Peyer's patch (tissue), 4 donors: ENCODE measurements at regions not wholly inside any gene's neighbourhood (a gene's known extent, or its start where the extent isn't known, plus 50 kb on each side); places are given as distances from the start of the nearest gene placed in this dataset.

ENCODE experiments used
- CTCF ChIP-seq, 6 experiments: fragments of 450-650 bp in 4 of 6; fragments of 200-600 bp in 2 of 6; sonication (generic) in 1 of 6; IDR thresholded peaks; one replicate each; pipeline ENCODE4 v1.5.1; 2017 to 2019; ENCODE audit warnings: antibody characterized with exemption in 6 of 6, mild to moderate bottlenecking in 3 of 6, moderate library complexity in 1 of 6
- POLR2A ChIP-seq, 2 donors: fragments of 450-650 bp; IDR thresholded peaks; one replicate each; pipeline ENCODE4 v1.5.1; 2017; ENCODE audit warnings: antibody characterized with exemption in 2 of 2, mild to moderate bottlenecking in 2 of 2, moderate library complexity in 2 of 2

- TF ChIP-seq CTCF (IDR thresholded peaks at IDR 0.05), result no peak
- no peak for TF ChIP-seq POLR2A (IDR thresholded peaks at IDR 0.05)
Observed at GRCh38 chr5:167269146-167269545, 1022.3 kb upstream of the WWC1 start.
